WTC11 (cell line): ENCODE measurements at regions not wholly inside any gene's neighbourhood (a gene's known extent, or its start where the extent isn't known, plus 50 kb on each side); places are given as distances from the start of the nearest gene placed in this dataset.

ENCODE experiments used
- ATAC-seq: fragments of 200-7000 bp; cut with Tn5 transposase; 2 replicates; pipeline ENCODE4 v1.10.0; 2021; ENCODE audit warnings: mild to moderate bottlenecking, moderate library complexity
- CTCF ChIA-PET: fragments of 300-600 bp; sonication (Branson Sonifier 250); formaldehyde crosslinking; loops from one replicate; lab custom pipeline; 2021; ENCODE audit warnings: antibody characterized with exemption; lab: Charles Lee
- POLR2A ChIA-PET: fragments of 350-600 bp; sonication (Branson Sonifier 250); formaldehyde crosslinking; loops from one replicate; lab custom pipeline; 2021; ENCODE audit warnings: antibody characterized with exemption; lab: Charles Lee
- DNase-seq: peaks from one replicate; pipeline ENCODE4 v3.0.0; 2021; ENCODE audit warnings: low spot score
- H3K27ac Mint-ChIP-seq: 2 replicates; pipeline ENCODE4 v1.8.0; 2021; ENCODE audit warnings: mixed read lengths
- H3K27me3 Mint-ChIP-seq: 2 replicates; pipeline ENCODE4 v1.8.0; 2021; ENCODE audit warnings: low read depth, mild to moderate bottlenecking, moderate library complexity, mixed read lengths
- H3K36me3 Mint-ChIP-seq: 2 replicates; pipeline ENCODE4 v1.8.0; 2021; ENCODE audit warnings: mixed read lengths
- H3K4me1 Mint-ChIP-seq: 2 replicates; pipeline ENCODE4 v1.8.0; 2022; ENCODE audit warnings: mixed read lengths
- H3K4me3 Mint-ChIP-seq: 2 replicates; pipeline ENCODE4 v1.8.0; 2021; ENCODE audit warnings: mild to moderate bottlenecking, moderate library complexity, mixed read lengths
- H3K9me3 Mint-ChIP-seq: 2 replicates; pipeline ENCODE4 v1.8.0; 2021; ENCODE audit warnings: mixed read lengths
- CREB1 ChIP-seq: sonication (generic); formaldehyde crosslinking; IDR thresholded peaks from 2 replicates; pipeline ENCODE4 v1.8.0; 2023; ENCODE audit warnings: mild to moderate bottlenecking, missing genetic modification reagents
- EMX1 ChIP-seq: fragments of 250-450 bp; sonication (Bioruptor Pico); IDR thresholded peaks from 2 replicates; pipeline ENCODE4 v1.8.0; 2021; ENCODE audit warnings: mild to moderate bottlenecking
- FOXP1 ChIP-seq: sonication (generic); formaldehyde crosslinking; IDR thresholded peaks from 2 replicates; pipeline ENCODE4 v1.8.0; 2022; ENCODE audit warnings: missing genetic modification reagents, mild to moderate bottlenecking, moderate library complexity, borderline replicate concordance
- FOXP4 ChIP-seq: sonication (generic); formaldehyde crosslinking; IDR thresholded peaks from 2 replicates; pipeline ENCODE4 v1.8.0; 2022; ENCODE audit warnings: mild to moderate bottlenecking, missing genetic modification reagents
- GRHL2 ChIP-seq: fragments of 250-450 bp; sonication (Bioruptor Pico); IDR thresholded peaks from 2 replicates; pipeline ENCODE4 v1.8.0; 2022; ENCODE audit warnings: mild to moderate bottlenecking, moderate library complexity; ENCODE audit not compliant: insufficient replicate concordance, severe bottlenecking
- GTF2I ChIP-seq: fragments of 250-450 bp; sonication (Bioruptor Pico); conservative IDR thresholded peaks from 2 replicates; pipeline ENCODE4 v1.4.0; 2021; ENCODE audit warnings: mild to moderate bottlenecking
- IRF1 ChIP-seq: sonication (generic); formaldehyde crosslinking; IDR thresholded peaks from 2 replicates; pipeline ENCODE4 v1.8.0; 2023; ENCODE audit warnings: missing genetic modification reagents
- IRF2 ChIP-seq: sonication (generic); formaldehyde crosslinking; IDR thresholded peaks from 2 replicates; pipeline ENCODE4 v1.8.0; 2022; ENCODE audit warnings: low read depth, missing genetic modification reagents, borderline replicate concordance
- JAZF1 ChIP-seq: fragments of 250-450 bp; sonication (Bioruptor Pico); IDR thresholded peaks from 2 replicates; pipeline ENCODE4 v1.9.0; 2021; ENCODE audit warnings: moderate library complexity, mild to moderate bottlenecking, inconsistent platforms
- JUN ChIP-seq: sonication (generic); formaldehyde crosslinking; IDR thresholded peaks from 2 replicates; pipeline ENCODE4 v1.8.0; 2023; ENCODE audit warnings: mild to moderate bottlenecking, missing genetic modification reagents
- MYBL2 ChIP-seq: sonication (generic); formaldehyde crosslinking; IDR thresholded peaks from 2 replicates; pipeline ENCODE4 v1.8.1; 2023; ENCODE audit warnings: mild to moderate bottlenecking, moderate library complexity, missing genetic modification reagents
- NFYB ChIP-seq: sonication (generic); formaldehyde crosslinking; conservative IDR thresholded peaks from 2 replicates; pipeline ENCODE4 v1.8.0; 2022; ENCODE audit warnings: low read depth, missing genetic modification reagents
- TCF7 ChIP-seq: sonication (generic); formaldehyde crosslinking; IDR thresholded peaks from 2 replicates; pipeline ENCODE4 v1.8.0; 2022; ENCODE audit warnings: mild to moderate bottlenecking, low read depth, missing genetic modification reagents, moderate library complexity
- ZBTB21 ChIP-seq: sonication (generic); formaldehyde crosslinking; IDR thresholded peaks from 2 replicates; pipeline ENCODE4 v1.8.1; 2023; ENCODE audit warnings: mild to moderate bottlenecking, missing genetic modification reagents, borderline replicate concordance
- ZNF396 ChIP-seq: fragments of 250-450 bp; sonication (Bioruptor Pico); IDR thresholded peaks from 2 replicates; pipeline ENCODE4 v1.8.0; 2021; ENCODE audit warnings: mild to moderate bottlenecking, moderate library complexity, borderline replicate concordance
- ZNF532 ChIP-seq: fragments of 250-450 bp; sonication (Bioruptor Pico); IDR thresholded peaks from 2 replicates; pipeline ENCODE4 v1.9.0; 2021; ENCODE audit warnings: mild to moderate bottlenecking, borderline replicate concordance
- TF ChIP-seq, protein P1 (sequence below): sonication (generic); formaldehyde crosslinking; IDR thresholded peaks from 2 replicates; pipeline ENCODE4 v1.8.1; 2023; ENCODE audit warnings: mild to moderate bottlenecking, moderate library complexity, missing genetic modification reagents
- TF ChIP-seq, protein P2 (sequence below): sonication (generic); formaldehyde crosslinking; conservative IDR thresholded peaks from 2 replicates; pipeline ENCODE4 v1.8.1; 2022; ENCODE audit warnings: mild to moderate bottlenecking, missing genetic modification reagents
- TF ChIP-seq, protein P3 (sequence below): fragments of 250-450 bp; sonication (Bioruptor Pico); IDR thresholded peaks from 2 replicates; pipeline ENCODE4 v1.9.0; 2021; ENCODE audit warnings: moderate library complexity, mild to moderate bottlenecking, inconsistent platforms, borderline replicate concordance
- TF ChIP-seq, protein P4 (sequence below): sonication (generic); formaldehyde crosslinking; IDR thresholded peaks from 2 replicates; pipeline ENCODE4 v1.8.0; 2023; ENCODE audit warnings: mild to moderate bottlenecking, missing genetic modification reagents

GRCh38 chr1:195820925-195821324 is 787.3 kb downstream of the KCNT2 start (continued):
- TF ChIP-seq IRF1 (CRISPR knock-in tag) (no peak), ZBTB21 (CRISPR knock-in tag) (no peak)

DNA sequence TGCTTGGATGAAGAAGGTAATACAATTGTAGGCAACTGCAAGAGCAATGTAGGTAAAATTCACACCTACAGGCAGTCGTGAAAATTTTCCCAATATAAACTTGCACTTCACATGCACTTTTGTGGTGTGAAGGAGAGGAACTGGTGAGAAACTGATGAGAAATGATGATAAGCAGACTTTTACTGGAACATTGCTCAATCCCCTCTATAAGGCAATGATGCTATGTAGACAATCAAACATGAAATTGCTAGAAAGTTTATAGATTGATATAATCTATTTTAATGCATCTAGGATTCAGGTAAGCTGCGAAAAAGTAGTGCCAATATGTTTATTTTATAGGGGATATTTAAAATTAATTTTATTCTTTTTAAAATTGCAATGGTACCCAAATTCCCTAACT is 802.2 kb downstream of the KCNT2 start:
- Mint-ChIP-seq H3K9me3 (peaks cover 8% of the 10 kb centered on the region; the same call in 1 of the 2 replicates), H3K4me3 (no peak overlapping the region), H3K27ac (no peak overlapping the region), H3K4me1 (peaks cover 11% of the 10 kb centered on the region), H3K27me3 (no peaks in the 10 kb centered on the region), H3K36me3 (peaks cover 2% of the 10 kb centered on the region)
- ChIA-PET POLR2A (no interaction called here), CTCF (no interaction called here)
- ATAC-seq (no peak), DNase-seq (no peak)
- TF ChIP-seq NFYB (CRISPR knock-in tag) (no peak), MYBL2 (CRISPR knock-in tag) (no peak), CREB1 (CRISPR knock-in tag) (no peak), TCF7 (CRISPR knock-in tag) (no peak), ZNF532 (CRISPR knock-in tag) (no peak), ZNF396 (CRISPR knock-in tag) (no peak), GTF2I (CRISPR knock-in tag) (no peak), GRHL2 (no peak), FOXP1 (CRISPR knock-in tag) (no peak), IRF2 (CRISPR knock-in tag) (no peak), JAZF1 (no peak), EMX1 (no peak), JUN (CRISPR knock-in tag) (no peak), FOXP4 (no peak)
- TF ChIP-seq, protein P1, sequence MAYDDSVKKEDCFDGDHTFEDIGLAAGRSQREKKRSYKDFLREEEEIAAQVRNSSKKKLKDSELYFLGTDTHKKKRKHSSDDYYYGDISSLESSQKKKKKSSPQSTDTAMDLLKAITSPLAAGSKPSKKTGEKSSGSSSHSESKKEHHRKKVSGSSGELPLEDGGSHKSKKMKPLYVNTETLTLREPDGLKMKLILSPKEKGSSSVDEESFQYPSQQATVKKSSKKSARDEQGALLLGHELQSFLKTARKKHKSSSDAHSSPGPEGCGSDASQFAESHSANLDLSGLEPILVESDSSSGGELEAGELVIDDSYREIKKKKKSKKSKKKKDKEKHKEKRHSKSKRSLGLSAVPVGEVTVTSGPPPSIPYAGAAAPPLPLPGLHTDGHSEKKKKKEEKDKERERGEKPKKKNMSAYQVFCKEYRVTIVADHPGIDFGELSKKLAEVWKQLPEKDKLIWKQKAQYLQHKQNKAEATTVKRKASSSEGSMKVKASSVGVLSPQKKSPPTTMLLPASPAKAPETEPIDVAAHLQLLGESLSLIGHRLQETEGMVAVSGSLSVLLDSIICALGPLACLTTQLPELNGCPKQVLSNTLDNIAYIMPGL (CRISPR knock-in tag), result no peak
- TF ChIP-seq, protein P2, sequence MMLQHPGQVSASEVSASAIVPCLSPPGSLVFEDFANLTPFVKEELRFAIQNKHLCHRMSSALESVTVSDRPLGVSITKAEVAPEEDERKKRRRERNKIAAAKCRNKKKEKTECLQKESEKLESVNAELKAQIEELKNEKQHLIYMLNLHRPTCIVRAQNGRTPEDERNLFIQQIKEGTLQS (CRISPR knock-in tag), result no peak
- TF ChIP-seq, protein P3, sequence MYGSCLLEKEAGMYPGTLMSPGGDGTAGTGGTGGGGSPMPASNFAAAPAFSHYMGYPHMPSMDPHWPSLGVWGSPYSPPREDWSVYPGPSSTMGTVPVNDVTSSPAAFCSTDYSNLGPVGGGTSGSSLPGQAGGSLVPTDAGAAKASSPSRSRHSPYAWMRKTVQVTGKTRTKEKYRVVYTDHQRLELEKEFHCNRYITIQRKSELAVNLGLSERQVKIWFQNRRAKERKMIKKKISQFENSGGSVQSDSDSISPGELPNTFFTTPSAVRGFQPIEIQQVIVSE (CRISPR knock-in tag), result no peak
- TF ChIP-seq, protein P4, sequence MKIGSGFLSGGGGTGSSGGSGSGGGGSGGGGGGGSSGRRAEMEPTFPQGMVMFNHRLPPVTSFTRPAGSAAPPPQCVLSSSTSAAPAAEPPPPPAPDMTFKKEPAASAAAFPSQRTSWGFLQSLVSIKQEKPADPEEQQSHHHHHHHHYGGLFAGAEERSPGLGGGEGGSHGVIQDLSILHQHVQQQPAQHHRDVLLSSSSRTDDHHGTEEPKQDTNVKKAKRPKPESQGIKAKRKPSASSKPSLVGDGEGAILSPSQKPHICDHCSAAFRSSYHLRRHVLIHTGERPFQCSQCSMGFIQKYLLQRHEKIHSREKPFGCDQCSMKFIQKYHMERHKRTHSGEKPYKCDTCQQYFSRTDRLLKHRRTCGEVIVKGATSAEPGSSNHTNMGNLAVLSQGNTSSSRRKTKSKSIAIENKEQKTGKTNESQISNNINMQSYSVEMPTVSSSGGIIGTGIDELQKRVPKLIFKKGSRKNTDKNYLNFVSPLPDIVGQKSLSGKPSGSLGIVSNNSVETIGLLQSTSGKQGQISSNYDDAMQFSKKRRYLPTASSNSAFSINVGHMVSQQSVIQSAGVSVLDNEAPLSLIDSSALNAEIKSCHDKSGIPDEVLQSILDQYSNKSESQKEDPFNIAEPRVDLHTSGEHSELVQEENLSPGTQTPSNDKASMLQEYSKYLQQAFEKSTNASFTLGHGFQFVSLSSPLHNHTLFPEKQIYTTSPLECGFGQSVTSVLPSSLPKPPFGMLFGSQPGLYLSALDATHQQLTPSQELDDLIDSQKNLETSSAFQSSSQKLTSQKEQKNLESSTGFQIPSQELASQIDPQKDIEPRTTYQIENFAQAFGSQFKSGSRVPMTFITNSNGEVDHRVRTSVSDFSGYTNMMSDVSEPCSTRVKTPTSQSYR (CRISPR knock-in tag), result no peak
